Fibroblast of lung (primary cell): ENCODE measurements at regions not wholly inside any gene's neighbourhood (a gene's known extent, or its start where the extent isn't known, plus 50 kb on each side); places are given as distances from the start of the nearest gene placed in this dataset.

Experiments used
- DNase-seq, 2 donors: peaks; one replicate each; pipeline versions ENCODE4 v3.0.0 to v3.0.0-alpha.2; 2010; ENCODE audit warnings: low read depth in 2 of 2
- H2AFZ ChIP-seq: 2 replicates; pipeline ENCODE4 v1.5.1; 2012; ENCODE audit warnings: low read length, control low read depth, inconsistent platforms
- H3K27ac ChIP-seq: 2 replicates; pipeline ENCODE4 v1.5.1; 2011; ENCODE audit warnings: low read length, control low read depth; ENCODE audit not compliant: insufficient read depth
- H3K27me3 ChIP-seq: 2 replicates; pipeline ENCODE4 v1.5.1; 2011; ENCODE audit warnings: mild to moderate bottlenecking, low read length; ENCODE audit not compliant: control insufficient read depth, insufficient read depth
- H3K36me3 ChIP-seq: 2 replicates; pipeline ENCODE4 v1.5.1; 2011; ENCODE audit warnings: low read length; ENCODE audit not compliant: control insufficient read depth, insufficient read depth
- H3K4me1 ChIP-seq: 2 replicates; pipeline ENCODE4 v1.5.1; 2011; ENCODE audit warnings: low read length; ENCODE audit not compliant: control insufficient read depth, insufficient read depth; ENCODE audit errors: extremely low read depth
- H3K4me2 ChIP-seq: 2 replicates; pipeline ENCODE4 v1.5.1; 2011; ENCODE audit warnings: low read length, control low read depth; ENCODE audit not compliant: insufficient read depth; ENCODE audit errors: extremely low read depth
- H3K4me3 ChIP-seq, 4 experiments: fragments of 200-600 bp in 1 of 4; sonication (generic) in 1 of 4; replicated peaks in 1 of 4; 2 replicates each; pipeline ENCODE4 v1.5.1; 2011 to 2016; ENCODE audit warnings: low read length in 4 of 4, low read depth in 3 of 4, mild to moderate bottlenecking in 3 of 4, control low read depth in 2 of 4, inconsistent platforms in 1 of 4, mixed read lengths in 1 of 4; ENCODE audit not compliant: insufficient read depth in 1 of 4; ENCODE audit errors: control extremely low read depth in 1 of 4
- H3K79me2 ChIP-seq: 2 replicates; pipeline ENCODE4 v1.5.1; 2012; ENCODE audit warnings: mild to moderate bottlenecking, low read length, inconsistent platforms; ENCODE audit not compliant: control insufficient read depth, insufficient read depth
- H3K9ac ChIP-seq: 2 replicates; pipeline ENCODE4 v1.5.1; 2011; ENCODE audit warnings: mild to moderate bottlenecking, low read length, control low read depth; ENCODE audit not compliant: insufficient read depth
- H3K9me3 ChIP-seq: 2 replicates; pipeline ENCODE4 v1.5.1; 2012; ENCODE audit warnings: low read depth, low read length; ENCODE audit not compliant: control insufficient read depth, insufficient read depth
- H4K20me1 ChIP-seq: 2 replicates; pipeline ENCODE4 v1.5.1; 2011; ENCODE audit warnings: low read length; ENCODE audit not compliant: control insufficient read depth, insufficient read depth; ENCODE audit errors: extremely low read depth
- EZH2 ChIP-seq: IDR thresholded peaks from 2 replicates; pipeline ENCODE4 v1.5.1; 2012; ENCODE audit warnings: low read length, control low read depth, mild to moderate bottlenecking; ENCODE audit errors: missing control alignments
- TF ChIP-seq, protein P1 (sequence below), 2 donors: IDR thresholded peaks in 1 of 2; conservative IDR thresholded peaks in 1 of 2; 1 replicate in 1 of 2; 2 replicates in 1 of 2; pipeline ENCODE4 v1.5.1; 2011 to 2012; ENCODE audit warnings: low read length in 2 of 2, control low read depth in 1 of 2, inconsistent platforms in 1 of 2, low read depth in 1 of 2, mild to moderate bottlenecking in 1 of 2

GRCh38 chr14:25848601-25849000 is 749.2 kb downstream of the NOVA1 start:
- Histone ChIP-seq H4K20me1 (no peaks in the 10 kb centered on the region), H3K4me1 (no peaks in the 10 kb centered on the region), H3K9ac (no peak overlapping the region), H2AFZ (no peak overlapping the region), H3K9me3 (no peaks in the 10 kb centered on the region), H3K27me3 (no peaks in the 10 kb centered on the region), H3K4me3 (no peak overlapping the region), H3K36me3 (no peaks in the 10 kb centered on the region), H3K4me2 (no peak overlapping the region), H3K27ac (no peak overlapping the region), H3K79me2 (no peaks in the 10 kb centered on the region)
- DNase-seq = no peak
- TF ChIP-seq EZH2 = no peak
- TF ChIP-seq, protein P1, sequence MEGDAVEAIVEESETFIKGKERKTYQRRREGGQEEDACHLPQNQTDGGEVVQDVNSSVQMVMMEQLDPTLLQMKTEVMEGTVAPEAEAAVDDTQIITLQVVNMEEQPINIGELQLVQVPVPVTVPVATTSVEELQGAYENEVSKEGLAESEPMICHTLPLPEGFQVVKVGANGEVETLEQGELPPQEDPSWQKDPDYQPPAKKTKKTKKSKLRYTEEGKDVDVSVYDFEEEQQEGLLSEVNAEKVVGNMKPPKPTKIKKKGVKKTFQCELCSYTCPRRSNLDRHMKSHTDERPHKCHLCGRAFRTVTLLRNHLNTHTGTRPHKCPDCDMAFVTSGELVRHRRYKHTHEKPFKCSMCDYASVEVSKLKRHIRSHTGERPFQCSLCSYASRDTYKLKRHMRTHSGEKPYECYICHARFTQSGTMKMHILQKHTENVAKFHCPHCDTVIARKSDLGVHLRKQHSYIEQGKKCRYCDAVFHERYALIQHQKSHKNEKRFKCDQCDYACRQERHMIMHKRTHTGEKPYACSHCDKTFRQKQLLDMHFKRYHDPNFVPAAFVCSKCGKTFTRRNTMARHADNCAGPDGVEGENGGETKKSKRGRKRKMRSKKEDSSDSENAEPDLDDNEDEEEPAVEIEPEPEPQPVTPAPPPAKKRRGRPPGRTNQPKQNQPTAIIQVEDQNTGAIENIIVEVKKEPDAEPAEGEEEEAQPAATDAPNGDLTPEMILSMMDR (conservative IDR thresholded peaks at IDR 0.05 in 1 of 2, IDR thresholded peaks at IDR 0.05 in 1 of 2; ENCODE audit: low read depth in 1 of 2, low read length in 2 of 2) = no peak

GRCh38 chr14:25846246-25846645 is 751.6 kb downstream of the NOVA1 start:
- Histone ChIP-seq H3K27ac (no peak overlapping the region), H3K27me3 (no peaks in the 10 kb centered on the region), H3K4me2 (no peak overlapping the region), H2AFZ (no peak overlapping the region), H3K9me3 (no peaks in the 10 kb centered on the region), H4K20me1 (no peaks in the 10 kb centered on the region), H3K4me1 (no peaks in the 10 kb centered on the region), H3K79me2 (no peaks in the 10 kb centered on the region), H3K4me3 (no peak overlapping the region), H3K9ac (no peak overlapping the region), H3K36me3 (no peaks in the 10 kb centered on the region)
- TF ChIP-seq, protein P1 (conservative IDR thresholded peaks at IDR 0.05 in 1 of 2, IDR thresholded peaks at IDR 0.05 in 1 of 2; ENCODE audit: low read depth in 1 of 2, low read length in 2 of 2) = no peak
- no peak for TF ChIP-seq EZH2
- no peak for DNase-seq

GRCh38 chr14:25843481-25844470 is 754.1 kb downstream of the NOVA1 start:
- H3K4me3 ChIP-seq = no peak overlapping the region
- no peak for TF ChIP-seq EZH2
- TF ChIP-seq, protein P1 (conservative IDR thresholded peaks at IDR 0.05 in 1 of 2, IDR thresholded peaks at IDR 0.05 in 1 of 2; ENCODE audit: low read depth in 1 of 2, low read length in 2 of 2) = no peak
- H2AFZ ChIP-seq = no peak overlapping the region
- H3K79me2 ChIP-seq = no peaks in the 10 kb centered on the region
- no peaks in the 10 kb centered on the region for H3K36me3 ChIP-seq
- no peaks in the 10 kb centered on the region for H4K20me1 ChIP-seq
- no peak overlapping the region for H3K9ac ChIP-seq
- H3K27ac ChIP-seq = no peak overlapping the region
- no peaks in the 10 kb centered on the region for H3K27me3 ChIP-seq
- no peak for DNase-seq
- no peaks in the 10 kb centered on the region for H3K9me3 ChIP-seq
- no peaks in the 10 kb centered on the region for H3K4me1 ChIP-seq
- no peak overlapping the region for H3K4me2 ChIP-seq
